PC-3 (cell line): ENCODE measurements at regions not wholly inside any gene's neighbourhood (a gene's known extent, or its start where the extent isn't known, plus 50 kb on each side); places are given as distances from the start of the nearest gene placed in this dataset.

Experiments used
- CTCF ChIP-seq: fragments of 300-600 bp; sonication (generic); conservative IDR thresholded peaks from 2 replicates; pipeline ENCODE4 v1.5.1; 2017; ENCODE audit warnings: antibody characterized with exemption, low read depth, mild to moderate bottlenecking, low read length
- EZH2phosphoT487 ChIP-seq: fragments of 300-600 bp; sonication (generic); IDR thresholded peaks from 2 replicates; pipeline ENCODE4 v1.6.1; 2018; ENCODE audit warnings: mild to moderate bottlenecking, antibody characterized with exemption, low read length, borderline replicate concordance

DNA sequence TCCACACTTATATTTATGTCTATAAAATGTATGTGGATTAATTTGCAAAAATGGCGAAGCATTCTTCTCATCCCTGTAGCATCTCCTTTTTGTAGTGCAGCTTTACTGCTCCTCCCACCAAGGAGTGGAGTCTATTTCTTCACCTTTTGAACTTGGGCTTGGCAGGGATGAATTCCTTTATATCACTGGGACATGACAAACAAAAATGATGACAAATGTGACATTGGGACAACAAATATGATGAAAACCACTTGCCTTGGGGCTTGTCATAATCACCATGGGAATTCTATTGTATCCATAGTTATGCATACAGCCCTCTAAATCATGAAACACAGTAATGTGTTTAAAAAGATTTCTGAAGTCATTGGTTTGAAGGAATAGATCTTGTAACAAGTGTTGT is 155.0 kb downstream of the TNFSF18 start:
- no peak for TF ChIP-seq CTCF
- no peak for TF ChIP-seq EZH2phosphoT487
